HG02759 (cell line): ENCODE measurements at regions not wholly inside any gene's neighbourhood (a gene's known extent, or its start where the extent isn't known, plus 50 kb on each side); places are given as distances from the start of the nearest gene placed in this dataset.

Source experiments
- ATAC-seq: cut with Tn5 transposase; IDR thresholded peaks from one replicate; pipeline ENCODE4 v1.9.1; 2021; ENCODE audit warnings: mild to moderate bottlenecking, moderate library complexity; ENCODE audit not compliant: unreplicated experiment

DNA sequence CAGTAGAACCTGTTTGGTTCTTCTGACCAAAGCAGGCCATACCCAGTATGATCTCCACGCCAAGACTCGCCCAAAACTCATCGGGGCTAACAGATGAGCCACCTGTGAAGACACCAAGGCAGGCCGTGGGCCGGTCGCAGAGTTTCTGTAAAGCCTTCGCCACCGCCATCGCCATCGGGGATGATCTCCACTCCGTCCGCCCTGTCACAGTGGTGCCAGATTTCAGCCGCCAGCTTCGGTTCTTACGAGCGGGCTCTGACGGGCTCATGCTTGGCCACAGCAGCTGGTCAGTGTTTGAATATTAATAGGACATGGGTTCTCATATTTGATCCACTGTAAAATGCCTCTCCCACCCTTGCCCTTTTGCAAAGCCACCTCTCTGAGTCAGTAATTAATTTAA, 113.2 kb upstream of the TMEM132D start:
- no peak for ATAC-seq

DNA sequence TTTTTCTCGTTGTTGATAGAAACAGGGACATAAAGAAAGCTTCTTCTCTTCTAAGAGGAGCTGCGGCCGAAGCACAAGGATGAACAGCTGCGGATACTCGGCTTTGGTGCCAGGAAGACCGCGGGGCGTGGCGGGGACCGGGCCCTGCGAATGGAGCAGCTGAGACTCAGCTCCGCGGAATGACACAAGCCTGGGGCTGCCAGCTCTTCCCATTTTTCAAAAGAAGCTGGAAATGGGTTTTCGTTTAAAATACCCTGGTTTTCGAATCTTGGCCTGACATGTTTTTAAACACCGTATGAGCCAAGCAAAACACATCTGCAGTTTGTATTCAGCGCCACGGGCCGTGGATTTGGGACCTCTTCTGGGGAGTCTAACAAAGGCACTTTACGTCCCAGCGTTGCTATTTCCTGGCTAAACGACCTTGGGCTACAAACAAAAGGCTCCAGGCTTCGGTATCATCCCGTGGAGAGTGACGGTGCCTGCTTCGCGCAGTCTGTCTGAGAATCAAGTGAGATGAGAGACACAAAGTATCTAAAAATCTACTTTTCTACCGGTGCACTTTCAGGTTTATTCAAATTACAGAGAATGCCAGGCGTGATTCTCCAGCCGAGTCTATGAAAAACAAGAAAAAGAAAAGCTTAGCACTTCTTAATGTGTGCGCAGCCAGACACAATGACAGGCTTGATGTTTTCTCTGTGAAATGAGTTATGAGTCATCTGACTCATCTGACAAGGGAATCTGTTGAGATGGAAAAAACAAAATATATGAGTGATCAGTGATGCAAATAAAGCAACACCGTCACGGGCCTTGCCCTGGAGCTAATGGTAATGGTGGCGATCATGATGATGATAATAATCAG, 114.0 kb upstream of the TMEM132D start:
- no peak for ATAC-seq

DNA sequence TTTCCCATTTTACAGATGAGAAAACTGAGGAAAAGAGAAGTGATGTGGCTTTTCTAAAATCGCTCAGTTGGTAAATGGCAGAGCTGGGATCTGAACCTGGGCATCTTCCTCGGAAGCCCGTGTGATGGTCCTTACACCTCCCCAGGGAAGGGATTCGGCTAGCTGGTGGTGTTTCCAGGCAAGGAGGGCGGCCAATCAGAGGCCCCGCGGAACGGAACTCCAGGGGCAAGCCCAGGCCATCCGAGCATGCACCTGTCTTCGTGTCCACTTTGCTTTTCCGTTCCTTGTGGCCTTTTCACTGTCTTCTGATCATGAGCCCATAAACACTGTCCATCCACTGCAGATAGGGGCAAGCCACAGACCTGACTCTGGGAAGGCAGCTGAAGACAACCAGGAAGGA, 114.8 kb upstream of the TMEM132D start:
- no peak for ATAC-seq

DNA sequence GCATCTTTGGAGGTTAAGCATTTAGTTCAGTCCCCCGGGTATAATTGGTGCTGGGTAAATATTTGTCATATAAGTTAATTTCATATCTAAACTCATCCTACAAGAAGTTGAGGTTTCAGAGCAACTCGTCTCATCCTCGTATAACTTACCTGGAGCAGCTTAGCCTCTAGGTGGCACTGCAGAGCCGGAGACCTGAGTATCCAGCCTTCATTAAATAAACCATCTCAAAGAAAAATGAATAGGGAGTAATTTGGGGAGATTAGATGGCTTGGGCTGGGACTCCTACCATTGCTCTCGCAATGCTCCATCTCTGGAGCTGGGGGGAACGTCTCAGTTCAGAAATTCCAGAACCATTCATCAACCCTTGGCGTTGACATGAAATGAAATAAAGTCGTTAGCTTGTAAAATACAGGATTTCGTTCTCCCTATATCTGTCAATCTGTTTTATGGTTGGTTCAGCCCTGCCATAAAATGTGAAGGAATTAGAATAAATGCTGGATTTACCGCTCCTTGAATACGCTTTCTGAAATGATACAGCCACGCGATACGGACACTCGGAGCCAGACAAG, 122.9 kb upstream of the TMEM132D start:
- ATAC-seq: no peak

DNA sequence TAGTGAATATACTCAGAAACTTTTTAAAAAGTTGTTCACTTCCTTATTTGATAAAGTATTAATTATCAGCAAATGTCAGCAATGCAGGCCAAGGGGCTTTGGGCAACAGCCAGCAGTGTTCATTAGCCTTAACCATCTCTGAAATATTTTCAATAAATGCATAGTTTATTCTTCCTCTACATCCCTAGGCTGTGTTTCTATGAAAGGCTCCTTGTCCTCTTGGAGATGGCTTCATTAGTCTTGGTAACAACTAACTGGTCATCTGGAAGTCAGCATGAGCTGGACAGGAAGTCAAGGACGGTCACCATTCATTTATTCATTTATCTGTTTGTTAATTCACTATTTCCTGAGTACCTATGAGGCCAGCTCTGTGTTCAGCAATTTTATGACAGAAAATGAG, 124.0 kb upstream of the TMEM132D start:
- no peak for ATAC-seq

DNA sequence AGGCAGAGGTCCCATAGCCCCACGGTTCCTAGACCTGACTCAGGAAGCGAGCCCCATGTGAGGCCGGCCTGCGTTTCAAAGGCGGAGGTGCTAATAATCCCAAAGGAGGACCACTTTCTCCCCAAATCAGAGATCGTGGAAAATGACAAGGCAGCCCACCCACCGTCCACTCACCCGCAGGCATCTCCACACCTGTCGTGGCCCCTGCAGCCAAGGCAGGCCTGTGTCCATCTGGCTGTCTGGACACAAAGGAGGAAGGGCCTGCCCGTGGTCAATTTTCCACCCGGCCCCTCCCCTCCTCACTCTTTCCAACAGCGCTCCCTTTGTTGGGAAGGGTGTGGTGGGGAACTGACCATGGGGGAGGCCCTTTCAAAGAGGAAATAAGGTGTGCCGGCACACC, 125.3 kb upstream of the TMEM132D start:
- no peak for ATAC-seq

DNA sequence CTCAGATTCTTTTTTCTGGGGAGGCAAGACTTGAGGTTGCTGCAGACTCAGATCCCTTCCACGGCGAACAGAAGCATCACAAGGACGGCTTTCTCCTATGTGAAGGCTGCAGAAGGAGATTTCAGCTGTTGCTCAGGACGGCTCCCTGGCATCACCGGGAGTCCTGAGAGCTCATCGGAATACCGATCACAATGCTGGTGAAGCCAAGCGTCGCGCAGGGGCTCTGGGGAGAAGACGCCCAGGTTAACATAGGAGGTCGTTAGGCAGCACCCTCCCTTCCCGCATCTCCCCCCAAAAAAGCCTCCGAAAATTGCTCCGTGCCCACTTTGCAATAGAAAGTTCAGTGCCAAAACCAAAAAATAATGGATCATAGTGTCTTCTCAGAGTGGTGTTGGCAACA, 127.2 kb upstream of the TMEM132D start:
- ATAC-seq: no peak

DNA sequence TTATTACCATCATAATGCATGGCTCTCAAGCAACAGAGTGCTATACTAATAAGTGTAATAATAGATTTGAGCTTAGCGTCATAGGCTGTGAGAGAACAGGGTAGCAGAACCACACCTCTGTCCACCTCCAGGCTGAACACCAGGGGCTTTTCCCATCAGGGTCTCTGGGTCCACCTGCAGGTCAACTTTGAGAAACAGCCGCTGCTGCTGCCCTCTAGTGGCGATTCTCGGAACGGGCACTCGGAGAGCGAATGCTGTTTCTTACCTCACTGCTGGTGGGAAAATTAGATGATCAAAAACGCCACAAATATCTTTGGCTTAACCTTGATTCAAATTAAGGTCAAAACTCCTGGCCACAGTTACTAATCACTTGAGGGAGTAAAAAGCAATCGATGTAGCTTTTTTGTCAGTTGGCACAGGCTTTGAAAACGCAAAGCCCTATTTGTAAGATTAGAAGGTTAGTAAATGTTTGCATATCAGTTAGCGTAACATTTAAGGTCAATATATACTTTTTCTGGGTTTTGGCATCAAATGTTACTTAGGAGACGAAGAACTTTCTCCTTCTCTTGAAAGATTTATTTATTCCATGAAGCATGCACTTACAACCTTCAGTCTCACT, 127.9 kb upstream of the TMEM132D start:
- no peak for ATAC-seq

DNA sequence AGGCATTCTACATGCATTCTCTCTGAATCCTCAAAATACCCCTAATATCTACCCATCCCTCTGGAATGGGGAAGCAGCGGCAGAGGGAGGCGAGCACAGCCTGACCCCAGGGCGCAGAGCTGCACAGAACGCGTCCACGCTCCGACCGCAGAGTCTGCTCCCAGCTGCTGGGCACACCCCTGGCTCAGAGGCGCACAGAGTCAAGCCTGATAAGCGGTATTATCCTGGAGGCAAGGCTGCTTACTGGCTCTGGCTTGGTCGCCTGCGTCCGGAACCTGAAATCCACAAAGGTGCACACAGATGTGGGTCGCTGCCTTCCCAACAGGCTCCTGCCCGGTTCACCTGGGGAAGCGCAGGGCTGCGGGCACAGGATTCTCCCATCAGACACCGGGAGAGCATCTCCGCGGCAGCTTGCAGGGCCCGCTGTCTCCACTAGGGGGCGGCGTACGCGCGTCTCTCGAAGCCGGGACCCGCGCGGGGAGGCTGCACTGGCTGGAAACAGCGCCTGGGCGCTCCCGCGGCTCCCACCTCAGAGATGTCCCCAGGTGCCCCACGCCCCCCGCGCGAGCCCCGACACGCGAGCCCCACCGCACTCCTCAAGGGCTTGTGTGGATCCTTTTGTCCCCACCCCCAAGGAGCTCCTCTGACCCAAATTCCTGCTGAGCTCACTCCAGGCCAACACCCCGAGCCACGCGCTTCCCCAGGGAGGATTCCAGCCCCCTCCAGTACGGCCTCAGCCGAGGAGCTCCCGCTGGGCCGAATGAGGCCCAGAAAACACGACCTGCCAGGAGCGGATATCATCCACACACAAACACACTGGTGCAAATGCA, 120.1 kb upstream of the FZD10 start:
- no peak for ATAC-seq

DNA sequence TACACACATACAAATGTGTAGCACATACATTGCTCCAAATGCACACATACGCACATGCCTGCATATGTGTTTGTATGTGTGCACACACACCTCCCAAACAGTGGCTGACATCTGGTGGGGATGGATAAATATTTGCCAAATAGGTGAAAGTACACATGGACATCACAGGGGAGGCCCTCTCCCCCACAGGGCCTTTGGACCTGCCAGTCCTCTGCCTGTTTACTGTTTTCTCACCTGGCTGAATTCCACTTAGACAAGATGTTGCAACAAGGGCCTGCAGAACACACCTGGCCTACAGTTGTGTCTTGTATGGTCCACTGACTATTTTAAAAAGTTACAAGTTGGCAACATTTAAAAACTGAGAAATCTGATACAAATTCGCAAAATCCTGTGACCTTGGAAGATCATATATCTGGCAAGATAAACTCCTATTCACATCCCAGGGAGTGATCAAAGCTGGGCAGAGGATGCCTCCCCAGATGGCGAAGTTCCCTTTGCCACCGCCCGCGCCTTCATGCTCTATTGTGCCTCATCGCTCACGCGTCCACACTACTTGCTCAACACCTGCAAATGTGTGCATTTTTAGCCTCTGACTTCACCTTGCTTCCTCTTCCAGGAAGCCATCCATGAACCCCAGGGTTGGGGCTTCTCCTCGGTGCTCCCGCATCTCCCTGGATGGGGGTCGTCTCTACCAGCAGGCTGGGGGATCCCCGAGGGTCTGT, 118.4 kb upstream of the FZD10 start:
- ATAC-seq: no peak

DNA sequence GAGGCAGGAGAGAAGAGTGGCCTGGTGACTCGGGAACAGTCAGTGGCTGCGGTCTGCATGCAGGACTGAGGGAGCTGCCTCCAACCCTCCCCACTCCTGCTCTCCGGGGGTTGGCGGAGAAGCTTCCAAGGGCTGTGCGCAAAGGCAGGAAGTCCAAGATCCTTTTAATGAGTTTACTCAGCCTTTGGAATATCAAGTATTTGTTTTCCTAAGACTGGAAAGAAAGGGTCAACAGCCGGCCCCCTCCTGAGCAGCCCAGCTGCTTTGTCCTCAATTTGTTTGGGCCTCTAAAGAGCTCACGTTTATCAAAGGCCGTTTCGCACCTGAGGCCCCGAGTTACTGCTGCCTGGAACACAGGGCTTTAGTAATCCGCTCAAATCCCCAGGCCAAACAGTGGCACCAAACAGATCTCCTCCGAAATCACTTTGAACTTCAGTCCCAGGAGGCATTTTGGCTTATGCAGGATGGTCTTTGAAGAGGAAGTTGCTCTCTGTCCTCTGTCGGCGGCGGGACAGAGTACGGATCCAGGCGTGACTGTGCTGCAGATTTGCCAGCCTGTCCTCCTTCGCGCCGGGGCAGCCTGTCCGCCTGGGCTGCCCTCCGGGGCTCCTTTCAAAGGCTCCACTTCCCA, 117.2 kb upstream of the FZD10 start:
- ATAC-seq: no peak

DNA sequence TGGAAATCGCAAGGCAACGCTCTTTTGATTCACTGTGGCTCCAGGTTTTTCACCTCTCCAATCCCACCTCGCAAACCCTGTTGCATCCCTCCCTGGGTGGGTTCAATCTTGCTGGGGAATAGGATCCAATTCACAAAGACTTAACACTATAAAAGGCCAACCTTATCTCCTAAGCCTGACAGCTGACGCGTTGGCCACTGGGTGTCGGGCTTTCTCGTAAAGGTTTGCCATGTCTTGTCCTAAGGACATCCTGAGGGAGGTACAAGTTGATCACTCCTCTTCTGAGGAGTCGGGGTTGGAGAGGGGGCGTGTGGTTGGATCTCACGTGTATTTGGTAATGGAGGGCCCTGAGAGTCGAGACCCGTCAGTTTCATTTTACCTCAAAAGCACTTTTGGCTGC, 112.6 kb upstream of the FZD10 start:
- no peak for ATAC-seq

DNA sequence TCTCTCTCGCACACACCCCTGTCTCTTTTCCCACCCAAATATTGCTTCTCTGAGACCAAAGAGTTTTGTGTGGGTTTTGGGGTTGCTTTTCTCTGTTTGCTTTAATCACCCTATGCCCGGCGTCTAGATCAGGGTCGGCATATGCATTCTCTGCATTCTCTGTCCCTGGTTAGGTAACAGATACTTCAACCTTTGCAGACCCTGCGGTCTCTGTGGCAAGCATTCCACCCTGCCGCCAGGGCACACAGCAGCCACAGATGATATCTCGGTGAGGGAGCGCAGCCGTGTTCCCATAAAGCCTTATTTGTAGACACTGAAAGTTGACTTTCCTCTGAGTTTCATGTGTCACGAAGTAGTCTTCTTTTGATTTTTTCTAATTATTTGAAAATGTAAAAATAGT, 110.4 kb upstream of the FZD10 start:
- ATAC-seq: no peak

DNA sequence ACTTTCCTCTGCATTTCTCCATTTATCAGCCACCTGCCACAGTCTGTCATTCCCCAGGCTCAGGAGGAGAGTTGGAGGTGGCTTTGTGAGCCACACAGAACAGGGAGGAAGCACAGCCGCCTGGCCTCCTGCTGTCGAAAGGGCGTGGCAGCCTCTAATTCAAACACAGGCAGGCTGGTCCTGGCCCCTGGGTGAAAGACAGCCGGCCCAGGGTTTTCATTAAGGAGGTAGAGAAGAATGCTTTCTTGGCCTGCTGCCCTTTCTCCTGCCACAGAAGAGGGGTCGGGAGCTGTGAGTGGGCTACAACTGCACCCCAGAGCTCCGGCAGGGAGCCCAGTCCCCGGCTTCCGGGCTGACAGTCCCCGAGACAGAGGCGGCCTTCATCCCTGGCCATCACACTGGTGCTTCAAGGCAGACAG, 108.6 kb upstream of the FZD10 start:
- no peak for ATAC-seq

DNA sequence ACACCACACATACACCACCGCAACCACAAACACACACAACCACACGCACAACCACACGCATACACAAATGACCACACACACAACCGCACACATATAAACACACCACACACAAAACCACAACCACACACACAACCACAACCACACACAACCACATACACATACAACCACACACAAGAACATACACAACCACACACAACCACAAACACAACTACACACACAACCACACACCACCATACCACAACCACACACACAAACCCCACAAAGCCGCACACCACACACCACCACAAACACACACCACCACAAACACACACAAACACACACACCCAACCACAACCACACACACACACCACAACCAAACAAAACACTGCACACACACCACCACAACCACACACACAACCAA, 107.5 kb upstream of the FZD10 start:
- no peak for ATAC-seq

DNA sequence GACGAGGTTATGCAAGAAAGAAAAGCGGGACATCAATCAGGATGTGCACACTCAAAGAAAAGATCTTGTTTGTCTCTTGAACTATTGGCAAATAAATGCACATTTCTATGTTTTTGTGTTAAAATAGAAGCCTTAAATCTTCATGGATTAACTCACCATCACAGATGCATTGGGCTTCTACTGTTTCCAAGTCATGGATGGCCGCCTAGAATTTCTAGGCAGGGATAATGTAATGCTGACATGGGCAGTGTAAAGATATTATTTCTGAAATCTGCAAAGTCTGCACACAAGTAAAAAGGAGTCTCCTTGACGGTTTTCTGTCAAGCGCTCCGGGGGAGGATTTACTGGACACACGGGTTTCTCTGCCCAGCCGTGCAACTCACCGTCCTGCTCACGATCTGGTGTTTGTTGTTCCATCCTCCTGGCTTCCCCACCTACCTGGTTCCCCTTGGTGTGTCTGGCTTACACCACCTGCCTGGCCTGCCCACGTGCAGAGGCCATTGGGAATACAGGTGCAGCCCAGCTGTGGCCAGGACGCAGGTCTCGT, 103.3 kb upstream of the FZD10 start:
- no peak for ATAC-seq

DNA sequence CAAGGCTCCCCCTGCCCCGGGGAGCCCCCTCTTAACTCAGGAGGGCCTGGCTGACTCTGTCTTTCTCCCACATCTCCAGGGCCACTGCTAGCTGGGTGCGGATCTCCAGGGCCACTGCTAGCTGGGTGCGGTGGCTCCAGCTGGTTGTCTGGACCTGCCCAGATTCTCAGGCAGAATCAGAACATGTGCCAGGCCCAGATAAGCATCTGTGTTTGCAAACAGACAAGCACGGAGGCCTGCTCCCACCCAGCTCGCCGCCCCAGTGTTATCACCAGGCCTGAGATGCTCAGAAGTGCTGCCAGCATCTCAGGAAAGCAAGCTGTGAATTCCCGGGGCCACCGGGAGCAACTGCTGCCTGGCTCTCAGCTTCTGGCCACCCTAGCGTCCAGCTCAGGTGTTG, 98.4 kb upstream of the FZD10 start:
- ATAC-seq: no peak

DNA sequence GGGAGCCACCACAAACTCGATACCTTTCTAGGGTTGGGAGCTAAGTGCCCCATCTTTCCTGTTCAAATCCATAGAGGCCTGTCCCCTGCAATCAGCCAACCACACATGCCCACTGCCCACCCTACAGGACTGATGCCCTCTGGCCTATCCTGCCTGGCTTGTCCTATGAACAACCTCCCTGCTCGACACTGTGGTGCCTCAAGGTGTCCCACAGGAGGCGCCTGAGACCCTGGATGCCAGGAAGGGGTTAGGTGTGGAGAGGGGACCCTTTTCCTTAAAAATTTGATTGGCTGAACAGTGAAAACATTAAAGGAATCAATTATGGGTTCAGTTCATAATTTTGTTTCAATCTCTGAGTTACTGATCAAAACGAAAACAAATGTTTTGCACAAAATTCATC, 97.3 kb upstream of the FZD10 start:
- ATAC-seq: no peak

DNA sequence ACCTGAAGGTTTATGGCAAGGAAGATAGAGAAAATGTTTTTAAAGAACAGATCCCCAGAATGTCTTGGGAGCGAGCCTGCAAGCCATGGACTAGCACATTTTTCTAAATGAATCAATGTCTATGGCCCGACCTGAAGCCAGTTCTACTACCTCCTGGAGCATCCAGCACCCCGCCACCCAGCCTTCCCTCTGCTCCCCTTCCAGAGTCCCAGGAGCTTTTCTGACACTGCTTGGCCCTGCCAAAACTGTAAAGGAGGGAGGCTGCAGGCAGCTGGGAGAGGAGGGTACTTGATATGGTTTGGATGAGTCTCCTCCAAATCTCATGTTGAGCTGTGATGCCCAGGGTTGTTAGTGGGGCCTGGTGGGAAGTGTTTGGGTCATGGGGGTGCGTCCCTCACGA, 95.5 kb upstream of the FZD10 start:
- no peak for ATAC-seq

DNA sequence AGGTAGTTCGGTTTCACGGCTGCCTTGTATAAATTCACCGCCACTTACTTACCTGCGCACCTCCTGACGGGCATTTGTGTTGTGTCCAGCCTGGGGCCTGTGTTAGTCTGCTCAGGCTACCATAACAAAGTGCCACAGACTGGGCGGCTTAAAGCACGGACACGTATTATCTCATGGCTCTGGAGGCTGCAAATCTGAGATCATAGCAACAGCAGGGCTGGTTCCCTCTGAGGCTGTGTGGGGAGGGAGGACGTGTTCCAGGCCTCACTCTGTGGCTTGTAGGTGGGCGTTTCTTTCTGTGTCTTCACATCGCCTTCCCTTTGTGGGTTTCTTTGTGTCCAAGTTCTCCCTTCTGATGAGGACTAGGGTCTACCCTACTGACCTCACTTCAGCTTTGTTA, 93.5 kb upstream of the FZD10 start:
- ATAC-seq: no peak
